Keratinocyte (primary cell): ENCODE measurements at regions not wholly inside any gene's neighbourhood (a gene's known extent, or its start where the extent isn't known, plus 50 kb on each side); places are given as distances from the start of the nearest gene placed in this dataset.

Experiments
- DNase-seq: peaks from one replicate; pipeline ENCODE4 v3.0.0-alpha.2; 2011; ENCODE audit warnings: low read depth, missing footprints, low spot score
- FAIRE-seq: peaks from 2 replicates; lab custom pipeline; 2011; peaks lifted over from hg19 to GRCh38; lab: Jason Lieb, UNC
- H2AFZ ChIP-seq: 2 replicates; pipeline ENCODE4 v1.6.0; 2012; ENCODE audit warnings: low read length, control low read depth, inconsistent platforms; ENCODE audit not compliant: control insufficient read depth
- H3K27ac ChIP-seq: 2 replicates; pipeline ENCODE4 v1.5.1; 2011; ENCODE audit warnings: low read length; ENCODE audit not compliant: control insufficient read depth, insufficient read depth
- H3K27me3 ChIP-seq: 3 replicates; pipeline ENCODE4 v1.6.0; 2011; ENCODE audit warnings: low read length; ENCODE audit not compliant: control insufficient read depth, insufficient read depth; ENCODE audit errors: extremely low read depth
- H3K36me3 ChIP-seq, 2 experiments: 2 replicates in 1 of 2; 3 replicates in 1 of 2; pipeline ENCODE4 v1.5.1; 2011; ENCODE audit warnings: low read length in 2 of 2, mild to moderate bottlenecking in 1 of 2; ENCODE audit not compliant: control insufficient read depth in 2 of 2, insufficient read depth in 2 of 2; ENCODE audit errors: extremely low read depth in 1 of 2
- H3K4me1 ChIP-seq: 3 replicates; pipeline ENCODE4 v1.5.1; 2011; ENCODE audit warnings: low read length; ENCODE audit not compliant: control insufficient read depth, insufficient read depth; ENCODE audit errors: extremely low read depth
- H3K4me2 ChIP-seq: 3 replicates; pipeline ENCODE4 v1.6.0; 2011; ENCODE audit warnings: low read depth, low read length; ENCODE audit not compliant: control insufficient read depth, insufficient read depth; ENCODE audit errors: extremely low read depth
- H3K4me3 ChIP-seq, 3 experiments: fragments of 200-600 bp in 1 of 3; sonication (generic) in 1 of 3; 2 replicates in 2 of 3; 3 replicates in 1 of 3; pipeline ENCODE4 v1.5.1; 2011 to 2016; ENCODE audit warnings: low read length in 3 of 3, mild to moderate bottlenecking in 3 of 3, control low read depth in 2 of 3, inconsistent platforms in 1 of 3, low read depth in 1 of 3, mixed read lengths in 1 of 3, mixed run types in 1 of 3, moderate library complexity in 1 of 3; ENCODE audit not compliant: control insufficient read depth in 2 of 3, insufficient read depth in 2 of 3; ENCODE audit errors: extremely low read depth in 1 of 3
- H3K79me2 ChIP-seq: 2 replicates; pipeline ENCODE4 v1.6.0; 2012; ENCODE audit warnings: low read length; ENCODE audit not compliant: control insufficient read depth, insufficient read depth
- H3K9ac ChIP-seq: 3 replicates; pipeline ENCODE4 v1.6.0; 2011; ENCODE audit warnings: low read length; ENCODE audit not compliant: control insufficient read depth, insufficient read depth; ENCODE audit errors: extremely low read depth
- H3K9me1 ChIP-seq: 3 replicates; pipeline ENCODE4 v1.6.0; 2011; ENCODE audit warnings: low read length; ENCODE audit not compliant: control insufficient read depth, insufficient read depth; ENCODE audit errors: extremely low read depth
- H3K9me3 ChIP-seq: 2 replicates; pipeline ENCODE4 v1.5.1; 2012; ENCODE audit warnings: low read depth, low read length; ENCODE audit not compliant: control insufficient read depth
- H4K20me1 ChIP-seq: 3 replicates; pipeline ENCODE4 v1.6.0; 2011; ENCODE audit warnings: low read length; ENCODE audit not compliant: control insufficient read depth, insufficient read depth; ENCODE audit errors: extremely low read depth
- CTCF ChIP-seq, 3 experiments: IDR thresholded peaks in 1 of 3; conservative IDR thresholded peaks in 1 of 3; optimal IDR thresholded peaks in 1 of 3; 2 replicates in 2 of 3; 3 replicates in 1 of 3; pipeline versions ENCODE3 to v1.5.1; 2011; ENCODE audit warnings: low read length in 3 of 3, mild to moderate bottlenecking in 3 of 3, moderate library complexity in 2 of 3, control low read depth in 1 of 3, inconsistent platforms in 1 of 3; ENCODE audit not compliant: insufficient read depth in 2 of 3; ENCODE audit errors: extremely low read depth in 1 of 3
- EZH2 ChIP-seq: IDR thresholded peaks from one replicate; pipeline ENCODE4 v1.6.1; 2012; ENCODE audit warnings: inconsistent platforms, mild to moderate bottlenecking, low read length, moderate library complexity
- dilution Hi-C: fragments of 300-500 bp; cut with MboI; formaldehyde crosslinking; loops from one replicate; pipeline ENCODE4 v1.7.0; 2020; ENCODE audit warnings: low sequenced_read_pairs; ENCODE audit not compliant: extremely low pct_ligation_motif_present

- Histone ChIP-seq H3K27ac (no peak overlapping the region), H2AFZ (no peak overlapping the region), H3K9ac (no peak overlapping the region), H3K4me3 (no peak overlapping the region), H3K36me3 (no peaks in the 10 kb centered on the region), H3K4me1 (no peaks in the 10 kb centered on the region), H3K27me3 (no peaks in the 10 kb centered on the region), H3K4me2 (no peak overlapping the region), H4K20me1 (no peaks in the 10 kb centered on the region), H3K79me2 (no peaks in the 10 kb centered on the region), H3K9me3 (no peaks in the 10 kb centered on the region), H3K9me1 (no peaks in the 10 kb centered on the region)
- FAIRE-seq = peak; percentile 23
- DNase-seq = no peak
- dilution Hi-C loops = no loop called here
- TF ChIP-seq CTCF (optimal IDR thresholded peaks at IDR 0.05 in 1 of 3, IDR thresholded peaks at IDR 0.05 in 1 of 3, conservative IDR thresholded peaks at IDR 0.05 in 1 of 3; ENCODE audit: extremely low read depth in 1 of 3, insufficient read depth in 2 of 3, low read length in 3 of 3) = no peak
- no peak for TF ChIP-seq EZH2
Measured at GRCh38 chr14:85280074-85280473, 249.9 kb upstream of the FLRT2 start.

- no peaks in the 10 kb centered on the region for H3K9me3 ChIP-seq
- FAIRE-seq (no peak), DNase-seq (no peak)
- no peak for TF ChIP-seq CTCF (optimal IDR thresholded peaks at IDR 0.05 in 1 of 3, IDR thresholded peaks at IDR 0.05 in 1 of 3, conservative IDR thresholded peaks at IDR 0.05 in 1 of 3; ENCODE audit: extremely low read depth in 1 of 3, insufficient read depth in 2 of 3, low read length in 3 of 3)
- no peak for TF ChIP-seq EZH2
- H3K4me1 ChIP-seq = no peaks in the 10 kb centered on the region
- no peaks in the 10 kb centered on the region for H4K20me1 ChIP-seq
- dilution Hi-C loops = no loop called here
- no peaks in the 10 kb centered on the region for H3K36me3 ChIP-seq
- no peaks in the 10 kb centered on the region for H3K9me1 ChIP-seq
- no peaks in the 10 kb centered on the region for H3K79me2 ChIP-seq
- no peak overlapping the region for H3K4me3 ChIP-seq
- no peaks in the 10 kb centered on the region for H3K27me3 ChIP-seq
- H3K4me2 ChIP-seq = no peak overlapping the region
- H3K27ac ChIP-seq = no peak overlapping the region
- H2AFZ ChIP-seq = no peak overlapping the region
- H3K9ac ChIP-seq = no peak overlapping the region
Measured at GRCh38 chr14:85281921-85282320, 248.0 kb upstream of the FLRT2 start.
